GM21390 (cell line): ENCODE measurements at regions not wholly inside any gene's neighbourhood (a gene's known extent, or its start where the extent isn't known, plus 50 kb on each side); places are given as distances from the start of the nearest gene placed in this dataset.
"Not testable (repeated sequence)": the region's sequence is repeated elsewhere in the genome, so short reads cannot be mapped to it uniquely, and the experiment has no call there.

Experiments
- ATAC-seq: cut with Tn5 transposase; IDR thresholded peaks from one replicate; pipeline ENCODE4 v1.9.1; 2021; ENCODE audit not compliant: unreplicated experiment

DNA sequence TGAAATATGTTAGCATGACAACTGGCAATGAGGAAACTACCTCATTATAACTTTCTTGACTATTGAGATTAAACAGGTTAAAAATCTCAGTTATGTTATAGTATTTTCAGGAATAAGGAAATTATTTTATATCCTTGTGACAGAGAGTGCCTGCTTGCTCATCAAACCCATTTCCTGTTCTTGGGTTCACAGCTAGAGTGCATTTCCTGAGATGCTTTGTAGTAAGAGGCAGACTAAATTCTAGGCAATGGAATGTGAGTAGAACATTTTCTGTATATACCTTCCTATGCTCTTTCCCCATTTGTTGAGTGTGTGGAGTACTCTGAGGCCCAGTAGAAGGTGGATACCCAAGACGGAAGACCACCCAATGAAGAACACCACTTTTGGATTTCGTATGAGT, 96.9 kb upstream of the CASK start:
- ATAC-seq = no peak

DNA sequence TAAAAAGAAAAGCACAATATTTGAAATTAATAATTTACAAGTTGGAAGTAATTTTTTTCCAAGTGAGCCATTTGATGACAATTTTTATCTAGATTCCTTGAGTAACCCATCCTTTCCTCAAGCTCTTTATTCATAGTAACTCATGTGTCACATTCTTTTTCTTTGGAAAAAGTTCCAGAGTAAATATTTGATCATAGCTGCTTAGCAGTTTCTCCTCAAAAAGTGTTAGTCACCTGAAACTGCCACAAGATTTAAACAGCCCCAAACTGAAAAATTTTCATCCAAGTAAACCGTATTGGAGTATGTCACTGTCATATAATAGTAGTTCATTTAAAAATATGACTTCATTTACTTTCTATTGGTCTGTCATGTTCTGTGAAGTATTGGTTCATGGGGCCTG, 94.6 kb upstream of the CASK start:
- no peak for ATAC-seq

DNA sequence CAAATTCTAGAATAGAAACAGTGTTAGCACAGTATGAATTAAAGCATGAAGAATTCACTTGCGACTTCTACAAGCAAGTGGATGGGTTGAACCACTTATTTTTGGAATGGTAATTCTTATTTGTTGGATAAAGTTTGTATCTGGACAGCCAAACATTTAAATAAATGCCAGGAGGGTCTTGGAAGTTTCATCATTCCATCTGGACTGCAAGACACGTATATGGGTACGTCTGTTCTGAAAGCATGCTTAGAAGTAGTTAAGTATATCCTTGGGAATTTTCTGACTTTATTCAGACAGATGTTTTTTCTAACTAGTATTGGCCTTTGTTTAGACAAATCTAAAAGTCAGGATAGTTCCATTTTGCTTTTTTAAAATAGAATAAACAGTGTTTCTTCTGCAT, 77.5 kb upstream of the CASK start:
- no peak for ATAC-seq

DNA sequence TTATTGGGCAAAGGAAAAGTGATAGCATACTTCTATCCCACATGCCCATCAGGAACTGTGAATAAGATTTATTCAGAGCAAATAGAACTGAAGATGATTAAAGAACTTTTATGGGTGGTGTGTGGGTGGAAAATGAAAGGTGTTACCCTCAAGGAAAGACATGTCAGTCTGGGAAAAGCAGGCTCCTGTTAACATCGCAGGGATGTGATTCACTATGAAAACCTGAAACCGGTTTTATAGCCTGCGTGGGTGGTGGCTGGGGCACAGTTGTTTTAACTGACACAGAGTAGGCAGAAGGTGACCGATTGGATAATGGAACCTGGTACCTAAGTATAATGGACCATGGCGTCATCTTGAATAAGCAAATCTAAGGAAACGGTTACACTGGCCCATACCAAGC, 61.3 kb upstream of the CASK start:
- no peak for ATAC-seq

DNA sequence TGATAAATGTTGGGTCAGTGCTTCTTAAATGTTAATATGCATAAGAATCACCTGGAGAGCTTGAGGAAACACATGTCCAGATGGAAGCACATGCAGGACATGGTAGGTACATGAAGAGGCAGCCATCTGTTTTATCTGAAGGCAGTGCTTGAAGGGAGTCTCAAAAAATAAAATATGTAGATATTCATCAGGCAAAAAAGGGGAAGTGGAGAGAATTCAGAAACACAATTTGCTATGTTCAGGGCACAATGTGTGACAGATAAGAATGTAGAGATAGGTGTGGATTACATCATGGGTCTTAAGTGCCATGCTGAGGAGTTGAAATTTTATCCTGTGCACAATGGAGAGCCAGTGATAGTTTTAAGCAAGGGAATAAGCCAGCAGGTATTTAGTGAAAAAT, 59.6 kb upstream of the CASK start:
- ATAC-seq = no peak

DNA sequence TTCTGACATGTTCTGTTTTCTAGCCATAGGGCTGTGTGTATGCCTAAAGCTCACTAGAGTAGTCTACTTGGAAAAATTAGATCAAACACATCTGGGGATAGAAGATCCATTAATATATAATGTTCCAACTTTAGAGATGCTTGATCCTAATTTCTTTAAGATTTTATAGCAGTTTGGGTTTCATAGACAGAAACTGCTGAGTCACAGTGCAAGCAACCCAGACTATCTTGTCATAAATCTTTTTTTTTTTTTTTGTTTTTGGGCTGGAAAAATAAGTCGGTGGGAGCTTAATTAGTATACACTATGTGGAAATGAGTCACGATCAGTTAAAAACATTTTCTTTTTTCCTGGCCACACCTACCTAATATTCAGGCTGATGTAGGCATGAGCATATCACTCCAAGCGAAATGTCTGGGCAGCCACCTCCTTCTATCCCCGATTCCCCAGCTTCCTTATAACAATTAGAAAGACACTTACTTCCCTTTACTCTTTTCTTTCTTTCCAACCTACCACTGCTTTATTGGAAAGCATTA, 58.2 kb upstream of the CASK start:
- ATAC-seq = no peak

DNA sequence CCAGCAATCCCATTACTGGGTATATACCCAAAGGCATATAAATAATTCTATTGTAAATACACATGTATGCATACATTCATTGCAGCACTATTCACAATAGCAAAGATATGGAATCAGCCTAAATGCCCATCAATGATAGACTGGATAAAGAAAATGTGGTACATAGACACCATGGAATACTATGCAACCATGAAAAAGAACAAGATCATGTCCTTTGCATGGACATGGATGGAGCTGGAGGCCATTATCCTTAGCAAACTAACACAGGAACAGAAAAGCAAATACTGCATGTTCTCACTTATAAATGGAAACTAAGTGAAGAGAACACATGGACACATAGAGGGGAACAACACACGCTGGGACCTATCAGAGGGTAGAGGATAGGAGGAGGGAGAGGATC, 51.3 kb upstream of the CASK start:
- ATAC-seq = not testable (repeated sequence)

DNA sequence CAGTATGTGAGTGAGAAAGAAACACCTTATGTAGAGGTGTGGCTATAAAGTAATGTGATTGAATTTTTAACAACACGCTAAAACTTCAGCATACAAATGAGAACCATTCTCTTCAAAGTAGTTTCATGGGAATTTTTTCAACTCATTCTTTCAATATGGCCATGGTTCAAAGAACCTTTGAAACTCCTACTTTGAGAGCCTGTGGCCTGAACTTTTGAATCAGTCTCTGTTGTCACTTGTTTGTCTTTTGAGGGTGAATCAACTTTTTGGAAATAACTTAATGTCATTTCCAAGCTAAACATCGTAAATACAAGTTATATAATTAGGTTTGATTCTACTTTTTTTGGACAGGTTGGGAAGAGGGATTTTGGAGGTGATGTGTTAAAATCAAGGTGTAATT, 49.9 kb upstream of the CASK start:
- no peak for ATAC-seq
